Mesodermal cell (in vitro differentiated cells): ENCODE measurements at regions not wholly inside any gene's neighbourhood (a gene's known extent, or its start where the extent isn't known, plus 50 kb on each side); places are given as distances from the start of the nearest gene placed in this dataset.
"Not testable (repeated sequence)": the region's sequence is repeated elsewhere in the genome, so short reads cannot be mapped to it uniquely, and the experiment has no call there.

Experiments
- H3K27ac ChIP-seq: 2 replicates; pipeline ENCODE4 v1.7.0; 2013; ENCODE audit warnings: mild to moderate bottlenecking, low read depth, low read length, moderate library complexity; ENCODE audit not compliant: severe bottlenecking
- H3K36me3 ChIP-seq: 2 replicates; pipeline ENCODE4 v1.7.1; 2013; ENCODE audit warnings: mild to moderate bottlenecking, low read length, moderate library complexity; ENCODE audit not compliant: control insufficient read depth, insufficient read depth
- H3K4me1 ChIP-seq: one replicate; pipeline ENCODE4 v1.7.1; 2013; ENCODE audit warnings: mild to moderate bottlenecking, low read length; ENCODE audit not compliant: insufficient read depth, control insufficient read depth, poor library complexity, severe bottlenecking
- H3K4me3 ChIP-seq: 2 replicates; pipeline ENCODE4 v1.7.0; 2013; ENCODE audit warnings: low read length, control low read depth, mild to moderate bottlenecking; ENCODE audit not compliant: insufficient read depth, poor library complexity, severe bottlenecking; ENCODE audit errors: extremely low read depth
- H3K9me3 ChIP-seq: 2 replicates; pipeline ENCODE4 v1.7.1; 2013; ENCODE audit warnings: mild to moderate bottlenecking, low read length, moderate library complexity; ENCODE audit not compliant: control insufficient read depth
- WGBS, 2 experiments: methylation state at CpG; one replicate each; pipeline ENCODE4 v1.1.5; 2013; ENCODE audit warnings: missing lambda C conversion rate in 2 of 2; ENCODE audit not compliant: insufficient coverage in 2 of 2; 5-methylcytosine and 5-hydroxymethylcytosine counted together

DNA sequence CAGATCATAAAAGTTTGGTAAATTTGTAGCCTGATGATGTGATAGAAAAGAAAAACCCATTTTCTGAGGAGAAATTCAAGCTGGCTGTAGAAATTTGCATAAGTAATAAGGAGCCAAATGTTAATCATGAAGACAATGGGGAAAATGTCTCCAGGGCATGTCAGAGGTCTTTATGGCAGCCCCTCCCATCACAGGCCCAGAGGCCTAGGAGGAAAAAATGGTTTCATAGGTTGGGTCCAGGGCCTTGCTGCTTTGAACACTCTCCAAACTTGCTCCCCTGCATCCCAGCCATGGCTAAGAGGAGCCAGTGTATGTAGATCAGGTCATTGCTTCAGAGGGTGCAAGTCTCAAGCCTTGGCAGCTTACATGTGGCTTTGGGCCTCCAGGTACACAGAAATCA lies 903.9 kb upstream of the ADAMTS5 start:
- H3K27ac ChIP-seq, H3K4me1 ChIP-seq, H3K36me3 ChIP-seq, H3K4me3 ChIP-seq: not testable (repeated sequence)
- peaks cover 15% of the 10 kb centered on the region for H3K9me3 ChIP-seq

DNA sequence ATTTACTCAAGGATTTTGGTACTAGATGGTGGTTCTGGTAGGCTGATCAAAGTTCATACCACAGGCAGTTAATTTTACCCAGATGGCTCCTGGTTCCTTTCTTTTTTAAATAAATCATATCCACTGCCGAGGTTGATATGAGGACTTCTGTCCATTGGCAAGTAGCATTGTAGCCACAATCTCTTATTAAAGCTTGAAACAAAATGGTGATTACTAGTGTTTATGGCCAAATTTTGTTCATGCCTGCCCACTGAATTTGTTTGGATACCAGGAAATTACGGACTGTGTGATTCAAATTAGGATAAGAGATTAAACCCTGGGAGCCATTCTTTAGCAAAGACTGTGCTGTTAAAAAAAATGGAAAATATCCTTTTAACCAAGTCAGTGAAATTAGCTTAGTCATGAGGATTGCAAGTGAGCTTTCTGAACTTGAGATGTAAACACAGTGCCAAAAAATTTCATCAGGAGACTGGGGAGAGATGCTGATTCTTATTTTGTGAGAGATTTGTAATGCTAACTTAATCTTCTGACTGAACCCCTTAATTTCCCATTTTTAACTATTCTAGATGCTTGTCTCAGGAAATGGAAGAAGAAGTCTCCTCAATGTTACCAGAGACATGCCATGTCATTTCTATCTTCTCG lies 893.5 kb upstream of the ADAMTS5 start:
- H3K36me3 ChIP-seq, H3K9me3 ChIP-seq, H3K4me3 ChIP-seq, H3K27ac ChIP-seq, H3K4me1 ChIP-seq: not testable (repeated sequence)
- WGBS, 2 experiments, result 60% methylated on average over 1 of the region's 3 CpGs; no CpG with 5 or more reads in 1 of the 2 experiments

DNA sequence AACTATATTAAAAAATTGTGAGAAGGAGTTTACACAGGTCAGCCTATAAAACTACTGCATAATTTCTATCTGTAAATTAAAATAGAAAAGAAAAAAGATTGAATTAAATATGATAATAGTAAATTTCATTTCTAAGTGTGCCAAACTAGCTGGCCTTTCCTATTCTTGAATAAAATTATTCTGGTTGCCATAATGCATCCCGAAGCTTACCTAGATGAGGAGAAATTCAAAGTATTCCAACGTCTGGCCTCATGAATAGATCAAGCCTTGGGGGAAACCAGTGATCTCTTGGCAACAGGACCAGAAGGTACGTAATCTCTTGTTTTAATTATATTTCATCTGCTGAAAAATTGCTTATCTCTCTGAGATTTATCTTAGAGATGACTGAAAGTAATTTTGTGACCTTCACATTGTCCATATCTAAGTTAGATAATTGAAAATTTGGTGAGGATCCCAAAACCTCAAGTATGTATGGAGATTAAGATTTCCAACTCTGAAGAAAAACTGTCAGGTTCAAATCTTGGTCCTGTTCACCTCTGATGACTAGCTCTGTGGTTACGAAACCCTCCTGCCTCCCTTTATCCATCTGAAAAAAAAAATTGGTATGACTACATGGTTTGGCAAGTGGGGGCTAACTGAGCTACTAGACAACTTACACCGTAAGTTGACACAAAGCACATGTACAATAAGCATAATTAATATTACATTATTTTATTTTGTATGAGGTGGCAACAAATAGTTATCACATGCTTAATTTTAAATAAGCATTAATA lies 891.4 kb upstream of the ADAMTS5 start:
- WGBS, 2 experiments, result no CpG with 5 or more reads among the region's 5 CpGs
- H3K9me3 ChIP-seq, H3K27ac ChIP-seq, H3K4me1 ChIP-seq, H3K4me3 ChIP-seq, H3K36me3 ChIP-seq: not testable (repeated sequence)

DNA sequence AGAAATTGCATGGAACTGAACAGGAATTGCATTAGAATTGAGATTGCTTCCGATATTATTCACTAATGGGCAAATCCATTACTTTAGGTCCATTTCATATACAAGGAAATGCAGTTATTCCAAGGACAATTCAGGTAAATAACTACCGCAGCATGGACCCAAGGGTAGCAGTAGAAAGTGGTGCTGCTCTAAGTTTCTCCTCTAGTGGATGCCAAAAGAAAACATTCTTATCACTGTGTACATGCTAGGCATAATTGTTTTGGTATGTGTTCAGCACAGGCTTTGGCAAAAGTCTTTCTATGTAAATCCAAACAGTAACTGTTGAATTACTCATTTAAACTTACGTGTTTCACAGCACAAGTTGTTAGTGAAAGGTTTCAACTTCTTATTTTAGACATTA lies 890.1 kb upstream of the ADAMTS5 start:
- H3K4me1 ChIP-seq, H3K27ac ChIP-seq, H3K4me3 ChIP-seq, H3K9me3 ChIP-seq, H3K36me3 ChIP-seq: not testable (repeated sequence)
- WGBS, 2 experiments, result no CpG with 5 or more reads among the region's 3 CpGs

DNA sequence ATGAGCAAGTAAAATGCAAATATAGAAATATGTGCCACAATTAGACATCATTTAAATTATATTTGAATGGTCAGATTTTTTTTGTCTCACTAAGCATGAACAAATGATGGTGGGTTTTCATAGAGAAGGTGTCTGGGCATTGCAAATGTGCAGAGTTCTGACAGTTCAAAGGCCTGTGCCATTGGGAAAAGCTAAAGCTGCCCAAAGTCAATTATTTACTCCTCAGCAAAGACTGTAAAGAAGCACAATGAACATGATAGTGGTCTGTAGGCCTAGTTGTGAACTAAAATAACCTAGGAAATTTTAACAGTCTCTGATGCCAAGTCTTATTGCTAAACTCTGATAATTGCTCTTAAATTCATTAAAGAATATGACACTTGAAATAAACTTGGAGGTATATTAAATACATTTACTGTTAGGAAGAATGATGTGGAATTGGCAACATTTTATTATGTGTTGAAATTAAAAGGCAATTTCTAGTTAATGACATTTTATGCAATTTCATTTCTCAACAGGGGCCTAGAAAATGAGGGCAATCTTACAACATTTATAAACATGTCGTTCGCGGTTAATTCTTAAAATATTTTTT lies 874.3 kb upstream of the ADAMTS5 start:
- Histone ChIP-seq H3K36me3 (no peaks in the 10 kb centered on the region), H3K4me3 (no peak overlapping the region), H3K4me1 (no peaks in the 10 kb centered on the region), H3K27ac (no peak overlapping the region), H3K9me3 (no peaks in the 10 kb centered on the region)
- WGBS, 2 experiments, result no CpG with 5 or more reads among the region's 3 CpGs

DNA sequence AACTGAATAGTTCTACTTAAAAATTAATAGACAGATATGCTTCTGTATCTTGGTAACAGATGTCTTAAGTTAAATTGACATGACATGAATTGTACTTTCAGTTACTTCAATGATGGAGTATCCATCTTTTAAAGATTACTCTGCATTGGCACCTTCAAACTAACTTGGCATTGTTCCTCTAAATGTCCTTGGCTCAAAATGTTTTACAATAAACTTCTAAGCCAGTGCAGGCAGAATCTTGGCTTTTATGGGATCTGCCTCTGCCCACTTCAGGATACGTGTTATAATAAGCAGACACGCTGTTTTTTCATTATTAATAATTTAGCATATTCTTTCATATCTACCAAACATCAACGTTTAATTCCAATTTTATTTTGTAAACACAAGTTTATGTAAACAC lies 873.4 kb upstream of the ADAMTS5 start:
- H3K36me3 ChIP-seq, result no peaks in the 10 kb centered on the region
- WGBS, 2 experiments, result 94 to 100% methylated on average over 2 of the region's 3 CpGs
- H3K4me3 ChIP-seq, result no peak overlapping the region
- H3K4me1 ChIP-seq, result no peaks in the 10 kb centered on the region
- no peak overlapping the region for H3K27ac ChIP-seq
- no peaks in the 10 kb centered on the region for H3K9me3 ChIP-seq

DNA sequence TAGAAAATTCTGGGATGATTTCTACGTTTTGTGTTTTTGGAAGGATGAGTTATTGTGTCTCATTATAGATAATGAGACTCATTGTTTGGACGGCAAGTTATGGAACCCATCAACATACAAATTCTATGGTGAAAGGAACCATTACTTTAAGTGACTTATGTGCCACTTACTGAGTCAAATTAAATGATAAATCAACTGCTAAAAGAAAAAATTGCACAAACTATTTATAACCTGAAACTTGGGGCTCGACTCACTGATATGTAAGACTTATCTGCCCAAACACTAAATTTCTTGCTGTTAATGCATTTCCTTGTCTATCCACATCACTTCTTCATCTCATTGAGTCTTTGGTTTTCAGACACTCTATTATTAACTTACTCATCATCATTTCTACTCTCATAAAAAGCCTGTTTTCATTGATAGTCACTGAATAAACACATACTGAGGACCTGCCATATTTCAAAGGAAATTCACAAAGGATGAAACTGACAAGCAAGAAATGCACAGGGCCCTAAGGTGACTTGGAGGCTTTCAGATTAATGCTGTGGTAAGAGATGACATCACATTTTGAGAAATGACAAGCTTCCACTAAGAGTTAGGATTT lies 872.7 kb upstream of the ADAMTS5 start:
- no peak overlapping the region for H3K4me3 ChIP-seq
- H3K36me3 ChIP-seq, result no peaks in the 10 kb centered on the region
- H3K27ac ChIP-seq, result no peak overlapping the region
- 67 to 92% methylated on average over 1 of the region's 3 CpGs for WGBS, 2 experiments
- H3K9me3 ChIP-seq, result no peaks in the 10 kb centered on the region
- H3K4me1 ChIP-seq, result no peaks in the 10 kb centered on the region

DNA sequence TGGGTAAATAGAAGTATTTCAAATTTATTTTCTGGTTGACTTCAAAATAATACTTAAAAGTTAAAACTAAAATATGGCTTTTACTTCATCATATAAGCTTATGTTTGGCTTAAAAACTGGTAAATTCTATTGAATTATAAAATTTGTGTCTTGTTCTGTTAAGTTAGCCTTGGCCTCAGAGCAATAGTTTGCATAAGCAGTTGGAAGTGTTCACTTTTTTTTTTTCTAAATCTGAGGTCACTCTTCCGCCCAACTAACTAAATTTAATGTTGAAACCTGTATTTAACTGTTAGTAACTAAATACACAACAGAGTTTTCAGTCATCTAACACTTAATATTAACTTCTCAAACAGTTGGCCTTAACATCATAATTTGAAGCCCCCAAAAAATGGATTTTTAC lies 871.7 kb upstream of the ADAMTS5 start:
- no CpG with 5 or more reads among the region's 1 CpG for WGBS, 2 experiments
- no peak overlapping the region for H3K4me3 ChIP-seq
- no peaks in the 10 kb centered on the region for H3K4me1 ChIP-seq
- H3K27ac ChIP-seq, result no peak overlapping the region
- H3K9me3 ChIP-seq, result no peaks in the 10 kb centered on the region
- H3K36me3 ChIP-seq, result no peaks in the 10 kb centered on the region

DNA sequence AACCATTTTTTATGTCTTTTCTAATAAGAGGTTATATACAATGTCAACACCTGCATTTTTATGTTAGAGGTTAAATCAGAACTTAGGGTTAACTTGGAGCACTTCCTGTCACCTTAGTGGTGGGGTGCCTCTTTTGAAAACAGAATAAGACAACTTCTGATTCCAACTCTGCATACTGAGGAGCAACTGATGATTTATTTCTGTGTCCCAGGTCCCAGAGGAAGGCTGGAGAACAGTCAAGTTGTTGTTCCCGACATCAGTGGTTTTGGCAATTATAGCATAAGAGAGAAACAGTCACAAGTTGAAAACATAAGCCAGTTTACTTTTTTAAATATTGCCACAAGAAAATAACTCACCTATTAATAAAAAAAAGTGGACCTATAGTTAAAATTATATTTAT lies 871.0 kb upstream of the ADAMTS5 start:
- no peaks in the 10 kb centered on the region for H3K4me1 ChIP-seq
- H3K36me3 ChIP-seq, result no peaks in the 10 kb centered on the region
- no CpG with 5 or more reads among the region's 1 CpG for WGBS, 2 experiments
- no peaks in the 10 kb centered on the region for H3K9me3 ChIP-seq
- no peak overlapping the region for H3K4me3 ChIP-seq
- H3K27ac ChIP-seq, result no peak overlapping the region

DNA sequence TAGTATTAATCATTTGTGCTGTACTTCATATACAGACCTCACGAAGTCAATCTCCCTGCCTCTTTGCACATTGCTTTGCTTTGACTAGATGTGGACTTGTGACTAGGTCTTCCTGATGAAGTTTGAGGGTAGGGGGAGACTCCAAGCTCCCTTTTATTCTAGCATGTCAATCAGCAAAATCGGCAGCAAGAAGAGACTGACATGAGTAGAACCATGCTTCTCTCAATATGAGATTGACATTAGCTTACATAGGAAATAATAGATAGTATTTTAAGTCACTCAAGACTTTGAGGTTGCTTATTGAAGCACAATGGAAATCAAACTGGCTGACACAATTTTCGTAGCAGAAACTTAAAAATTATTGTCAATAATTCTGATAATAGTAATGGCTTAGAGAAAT lies 866.4 kb upstream of the ADAMTS5 start:
- WGBS, 2 experiments, result 43% methylated on average over 1 of the region's 3 CpGs; no CpG with 5 or more reads in 1 of the 2 experiments
- H3K4me1 ChIP-seq, result peaks cover 6% of the 10 kb centered on the region
- H3K9me3 ChIP-seq, result no peaks in the 10 kb centered on the region
- H3K27ac ChIP-seq, result no peak overlapping the region
- H3K4me3 ChIP-seq, result no peak overlapping the region
- no peaks in the 10 kb centered on the region for H3K36me3 ChIP-seq
